Esophagus (tissue), 2 donors: ENCODE measurements at regions not wholly inside any gene's neighbourhood (a gene's known extent, or its start where the extent isn't known, plus 50 kb on each side); places are given as distances from the start of the nearest gene placed in this dataset.

Experiments
- H3K27ac ChIP-seq, 2 donors: one replicate each; pipeline ENCODE4 v1.5.1; 2013; ENCODE audit warnings: low read depth in 2 of 2, mild to moderate bottlenecking in 2 of 2, inconsistent platforms in 1 of 2, low read length in 1 of 2, moderate library complexity in 1 of 2
- H3K27me3 ChIP-seq, 2 donors: one replicate each; pipeline ENCODE4 v1.6.1; 2013; ENCODE audit warnings: low read length in 2 of 2, control low read depth in 1 of 2, mild to moderate bottlenecking in 1 of 2; ENCODE audit not compliant: insufficient read depth in 2 of 2, control insufficient read depth in 1 of 2
- H3K36me3 ChIP-seq, 2 donors: one replicate each; pipeline ENCODE4 v1.6.1; 2013; ENCODE audit warnings: low read length in 1 of 2; ENCODE audit not compliant: control insufficient read depth in 2 of 2, insufficient read depth in 2 of 2
- H3K4me1 ChIP-seq, 2 donors: one replicate each; pipeline ENCODE4 v1.6.1; 2013; ENCODE audit warnings: low read length in 1 of 2; ENCODE audit not compliant: control insufficient read depth in 2 of 2, insufficient read depth in 2 of 2
- H3K4me3 ChIP-seq, 2 donors: one replicate each; pipeline ENCODE4 v1.5.1; 2013; ENCODE audit warnings: low read length in 2 of 2, mild to moderate bottlenecking in 2 of 2, low read depth in 1 of 2, moderate library complexity in 1 of 2
- H3K9me3 ChIP-seq, 2 donors: one replicate each; pipeline ENCODE4 v1.6.1; 2013; ENCODE audit warnings: mild to moderate bottlenecking in 2 of 2, low read depth in 1 of 2, low read length in 1 of 2, moderate library complexity in 1 of 2; ENCODE audit not compliant: control insufficient read depth in 2 of 2, insufficient read depth in 1 of 2
- WGBS, 2 donors: extraction: QIAGEN DNeasy Blood & Tissue Kit; methylation state at CpG; one replicate each; pipeline ENCODE4 v1.1.7; 2013; 5-methylcytosine and 5-hydroxymethylcytosine counted together
- donor health status: healthy with polysubstance abuse.
- donor health status: Bipolar disorder and iron deficiency.

DNA sequence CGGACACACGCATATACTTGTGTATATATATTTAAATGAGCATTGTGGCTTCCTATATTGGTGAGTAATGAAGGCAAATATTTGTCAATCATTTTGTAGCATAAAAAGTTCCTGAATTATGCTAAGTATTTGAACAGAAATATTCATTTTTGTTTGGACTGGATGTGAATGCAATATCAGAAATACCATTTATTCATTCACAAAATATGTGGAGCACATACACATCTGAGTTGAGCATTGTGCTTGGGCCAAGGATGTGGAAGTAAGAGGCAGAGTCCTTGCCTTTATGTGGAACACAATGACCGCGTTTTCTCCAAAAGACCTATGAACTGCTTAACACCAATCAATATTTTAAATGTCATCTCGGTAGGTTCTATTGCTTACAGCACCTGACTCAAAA, 1086.5 kb downstream of the NR2F1-AS1 start:
- Histone ChIP-seq H3K27ac (no peak overlapping the region), H3K4me1 (no peaks in the 10 kb centered on the region), H3K36me3 (no peaks in the 10 kb centered on the region), H3K27me3 (no peaks in the 10 kb centered on the region), H3K9me3 (no peaks in the 10 kb centered on the region), H3K4me3 (no peak overlapping the region)
- WGBS, 2 donors, result 81 to 87% methylated on average over 5 of the region's 5 CpGs

DNA sequence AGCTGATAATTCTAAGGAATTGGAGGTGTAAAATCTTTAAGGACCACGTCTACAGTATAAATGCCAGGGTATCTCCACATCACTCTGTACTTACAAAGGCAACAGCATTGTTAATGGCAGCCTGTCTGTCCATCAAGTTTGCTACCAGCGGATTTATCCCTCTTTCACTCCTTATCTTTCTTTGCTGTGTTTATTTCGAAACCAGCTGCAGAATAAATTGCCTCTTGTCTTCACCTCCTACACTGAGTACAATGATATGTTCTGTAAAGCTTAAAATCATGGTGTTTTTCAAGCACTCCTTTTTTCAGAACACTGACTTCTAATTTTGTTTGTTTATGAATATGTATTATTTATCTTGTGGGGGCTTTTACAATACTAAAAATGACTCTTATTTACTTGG, 1088.1 kb downstream of the NR2F1-AS1 start:
- no peaks in the 10 kb centered on the region for H3K9me3 ChIP-seq
- WGBS, 2 donors, result 39 to 57% methylated on average over 3 of the region's 3 CpGs
- H3K4me3 ChIP-seq, result no peak overlapping the region
- H3K4me1 ChIP-seq, result no peaks in the 10 kb centered on the region
- H3K36me3 ChIP-seq, result no peaks in the 10 kb centered on the region
- no peak overlapping the region for H3K27ac ChIP-seq
- no peaks in the 10 kb centered on the region for H3K27me3 ChIP-seq

- H3K36me3 ChIP-seq, result no peaks in the 10 kb centered on the region
- no peaks in the 10 kb centered on the region for H3K9me3 ChIP-seq
- no peak overlapping the region for H3K4me3 ChIP-seq
- no peaks in the 10 kb centered on the region for H3K27me3 ChIP-seq
- H3K27ac ChIP-seq, result no peak overlapping the region
- no peaks in the 10 kb centered on the region for H3K4me1 ChIP-seq
These were observed 1096.5 kb downstream of the NR2F1-AS1 start for GRCh38 chr5:92484484-92484883.

DNA sequence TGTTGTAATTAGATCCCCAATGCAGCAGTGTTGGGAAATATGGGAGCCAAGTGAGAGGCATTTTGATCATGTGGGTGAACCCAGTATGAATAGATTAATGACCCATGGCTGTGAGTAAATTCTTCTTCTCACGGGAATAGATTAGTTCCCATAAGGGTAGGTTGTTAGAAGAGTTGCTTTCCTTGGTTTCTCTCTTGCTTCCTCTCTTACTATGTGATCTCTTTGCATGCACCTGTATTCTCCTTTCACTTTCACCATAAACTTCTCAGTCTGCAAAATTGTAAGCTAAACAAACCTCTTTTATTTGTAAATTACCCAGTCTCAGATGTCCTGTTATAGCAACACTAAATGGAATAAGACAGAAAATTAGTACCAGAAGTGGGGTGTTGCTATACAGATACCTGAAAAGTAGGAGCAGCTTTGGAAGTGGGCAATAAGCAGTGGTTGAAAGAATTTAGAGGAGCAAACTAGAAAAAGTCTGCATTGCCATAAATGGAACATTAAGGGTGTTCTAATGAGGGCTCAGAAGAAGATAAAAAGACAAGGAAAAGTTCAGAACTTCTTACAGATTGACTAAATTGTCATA, 1090.0 kb upstream of the ARRDC3 start:
- Histone ChIP-seq H3K4me3 (no peak overlapping the region), H3K36me3 (no peaks in the 10 kb centered on the region), H3K4me1 (no peaks in the 10 kb centered on the region), H3K27ac (no peak overlapping the region), H3K9me3 (peaks cover 0 to 5% of the 10 kb centered on the region in 2 donors), H3K27me3 (no peaks in the 10 kb centered on the region)
- 77 to 80% methylated on average over 1 of the region's 1 CpG for WGBS, 2 donors

DNA sequence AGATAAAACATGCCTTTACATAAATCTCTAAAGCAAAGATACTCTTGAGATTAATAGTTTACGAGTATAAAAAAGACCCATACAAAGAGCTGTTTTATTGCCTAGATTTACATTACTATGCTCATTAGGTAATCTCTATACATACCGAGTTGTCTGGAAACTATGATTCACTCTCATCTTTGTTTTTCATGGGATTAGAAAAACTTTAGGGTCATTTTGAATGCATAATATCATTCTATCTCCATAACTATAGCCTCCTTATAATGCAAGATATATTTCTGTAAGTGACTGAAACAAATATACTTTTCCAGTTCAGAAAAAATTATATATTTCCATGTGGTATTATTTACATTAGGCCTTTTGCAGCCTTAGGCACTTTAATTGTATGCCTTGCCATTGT, 1088.7 kb upstream of the ARRDC3 start:
- no peaks in the 10 kb centered on the region for H3K4me1 ChIP-seq
- no peaks in the 10 kb centered on the region for H3K36me3 ChIP-seq
- WGBS, 2 donors, result 60 to 67% methylated on average over 2 of the region's 2 CpGs
- H3K27me3 ChIP-seq, result no peaks in the 10 kb centered on the region
- peaks cover 0 to 5% of the 10 kb centered on the region in 2 donors for H3K9me3 ChIP-seq
- no peak overlapping the region for H3K4me3 ChIP-seq
- H3K27ac ChIP-seq, result no peak overlapping the region

GRCh38 chr5:92470770-92471169, 1087.7 kb upstream of the ARRDC3 start:
- Histone ChIP-seq H3K27ac (no peak overlapping the region), H3K27me3 (no peaks in the 10 kb centered on the region), H3K4me3 (no peak overlapping the region), H3K9me3 (peaks cover 0 to 5% of the 10 kb centered on the region in 2 donors), H3K4me1 (no peaks in the 10 kb centered on the region), H3K36me3 (no peaks in the 10 kb centered on the region)

- no peaks in the 10 kb centered on the region for H3K27me3 ChIP-seq
- WGBS, 2 donors, result 74 to 78% methylated on average over 4 of the region's 4 CpGs
- H3K36me3 ChIP-seq, result no peaks in the 10 kb centered on the region
- no peak overlapping the region for H3K27ac ChIP-seq
- no peaks in the 10 kb centered on the region for H3K9me3 ChIP-seq
- H3K4me3 ChIP-seq, result no peak overlapping the region
- no peaks in the 10 kb centered on the region for H3K4me1 ChIP-seq
These were observed 1085.2 kb upstream of the ARRDC3 start for GRCh38 chr5:92468295-92468694.

DNA sequence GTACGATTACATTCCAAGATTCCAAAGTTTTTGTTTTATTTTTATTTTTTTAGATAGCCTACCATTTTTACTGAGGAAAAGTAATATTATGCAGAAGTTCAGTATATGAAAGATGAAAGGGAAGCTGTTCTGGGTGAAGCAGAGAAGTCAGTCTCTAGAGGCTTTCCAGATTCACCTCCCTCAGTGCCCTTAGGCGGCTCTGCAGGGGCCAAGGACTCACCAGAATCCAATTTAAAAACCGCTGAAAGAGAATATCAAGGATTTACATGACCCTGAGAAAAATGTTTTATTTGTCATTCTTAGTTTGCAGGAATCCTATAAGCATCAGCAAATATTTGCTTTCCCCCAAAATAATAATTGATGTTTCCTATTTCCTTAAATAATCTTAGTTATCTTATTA, 1084.6 kb upstream of the ARRDC3 start:
- Histone ChIP-seq H3K27ac (no peak overlapping the region), H3K9me3 (no peaks in the 10 kb centered on the region), H3K4me1 (no peaks in the 10 kb centered on the region), H3K36me3 (no peaks in the 10 kb centered on the region), H3K4me3 (no peak overlapping the region), H3K27me3 (no peaks in the 10 kb centered on the region)
- WGBS, 2 donors, result 64 to 72% methylated on average over 3 of the region's 3 CpGs

DNA sequence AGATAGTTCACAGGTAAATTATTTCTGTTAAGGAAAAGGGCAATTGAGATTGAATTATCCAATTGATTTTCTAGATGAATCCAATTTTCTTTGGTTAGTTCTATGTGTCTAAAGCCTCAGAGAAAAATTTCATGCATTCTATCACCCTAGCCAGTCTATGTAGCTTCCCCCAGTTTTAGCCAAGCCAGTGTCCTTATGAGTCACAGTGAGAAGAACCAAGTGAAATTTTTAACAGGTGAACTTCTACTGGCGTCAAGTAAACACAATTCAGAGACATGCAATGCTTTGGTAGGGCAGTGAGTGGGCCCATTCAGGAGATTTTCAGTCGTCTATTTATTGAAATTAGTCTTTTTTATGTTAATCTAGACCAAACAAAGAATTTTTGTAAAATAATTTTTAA, 1077.4 kb upstream of the ARRDC3 start:
- no peaks in the 10 kb centered on the region for H3K4me1 ChIP-seq
- no peak overlapping the region for H3K4me3 ChIP-seq
- no peak overlapping the region for H3K27ac ChIP-seq
- WGBS, 2 donors, result 61 to 68% methylated on average over 2 of the region's 2 CpGs
- H3K27me3 ChIP-seq, result no peaks in the 10 kb centered on the region
- H3K36me3 ChIP-seq, result no peaks in the 10 kb centered on the region
- no peaks in the 10 kb centered on the region for H3K9me3 ChIP-seq

GRCh38 chr5:92459654-92460053, 1076.5 kb upstream of the ARRDC3 start:
- Histone ChIP-seq H3K4me3 (no peak overlapping the region), H3K9me3 (no peaks in the 10 kb centered on the region), H3K4me1 (no peaks in the 10 kb centered on the region), H3K27ac (no peak overlapping the region), H3K27me3 (no peaks in the 10 kb centered on the region), H3K36me3 (no peaks in the 10 kb centered on the region)
- 77 to 89% methylated on average over 1 of the region's 1 CpG for WGBS, 2 donors
